Duodenal mucosa (tissue), 2 donors: ENCODE measurements at regions not wholly inside any gene's neighbourhood (a gene's known extent, or its start where the extent isn't known, plus 50 kb on each side); places are given as distances from the start of the nearest gene placed in this dataset.

Source experiments
- H3K27ac ChIP-seq: one replicate; pipeline ENCODE4 v1.7.0; 2013; ENCODE audit warnings: low read depth, low read length
- H3K27me3 ChIP-seq, 2 donors: one replicate each; pipeline ENCODE4 v1.7.0; 2013; ENCODE audit warnings: low read length in 2 of 2, control low read depth in 1 of 2; ENCODE audit not compliant: insufficient read depth in 2 of 2, control insufficient read depth in 1 of 2
- H3K36me3 ChIP-seq, 2 donors: one replicate each; pipeline ENCODE4 v1.7.0; 2013; ENCODE audit warnings: low read length in 2 of 2, control low read depth in 1 of 2; ENCODE audit not compliant: insufficient read depth in 2 of 2, control insufficient read depth in 1 of 2
- H3K4me1 ChIP-seq, 2 donors: one replicate each; pipeline ENCODE4 v1.7.0; 2013; ENCODE audit warnings: low read length in 2 of 2, control low read depth in 1 of 2; ENCODE audit not compliant: insufficient read depth in 2 of 2, control insufficient read depth in 1 of 2
- H3K4me3 ChIP-seq, 2 donors: one replicate each; pipeline ENCODE4 v1.7.0; 2013; ENCODE audit warnings: low read length in 2 of 2, low read depth in 1 of 2
- H3K9ac ChIP-seq, 2 donors: one replicate each; pipeline ENCODE4 v1.7.0; 2013; ENCODE audit warnings: low read length in 2 of 2, low read depth in 1 of 2
- H3K9me3 ChIP-seq, 2 donors: one replicate each; pipeline ENCODE4 v1.7.0; 2013; ENCODE audit warnings: low read length in 2 of 2, control low read depth in 1 of 2; ENCODE audit not compliant: control insufficient read depth in 1 of 2

DNA sequence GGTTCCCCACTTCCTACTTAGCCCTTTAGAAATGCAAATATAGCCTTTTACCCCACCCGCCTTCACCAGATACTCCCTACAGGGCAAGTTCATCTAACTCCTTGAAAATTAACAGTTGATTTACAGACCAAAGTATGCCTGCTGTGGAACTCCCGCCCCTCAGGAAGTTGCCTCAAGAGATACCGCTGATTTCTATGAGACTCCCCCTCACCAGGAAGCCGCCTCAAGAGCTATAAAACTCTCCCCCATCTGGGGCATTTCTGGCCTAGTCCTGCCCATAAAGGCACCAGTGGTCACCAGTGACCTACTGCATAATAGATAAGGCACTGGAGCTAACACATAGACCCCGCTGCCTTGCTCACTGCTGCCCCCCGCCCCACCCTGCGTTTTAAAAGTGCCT, 201.7 kb upstream of the UBL3 start:
- Histone ChIP-seq H3K27ac (no peak overlapping the region), H3K4me1 (peaks cover 10% of the 10 kb centered on the region in 2 donors), H3K36me3 (no peaks in the 10 kb centered on the region), H3K27me3 (no peaks in the 10 kb centered on the region), H3K9ac (no peak overlapping the region), H3K4me3 (no peak overlapping the region), H3K9me3 (no peaks in the 10 kb centered on the region)

DNA sequence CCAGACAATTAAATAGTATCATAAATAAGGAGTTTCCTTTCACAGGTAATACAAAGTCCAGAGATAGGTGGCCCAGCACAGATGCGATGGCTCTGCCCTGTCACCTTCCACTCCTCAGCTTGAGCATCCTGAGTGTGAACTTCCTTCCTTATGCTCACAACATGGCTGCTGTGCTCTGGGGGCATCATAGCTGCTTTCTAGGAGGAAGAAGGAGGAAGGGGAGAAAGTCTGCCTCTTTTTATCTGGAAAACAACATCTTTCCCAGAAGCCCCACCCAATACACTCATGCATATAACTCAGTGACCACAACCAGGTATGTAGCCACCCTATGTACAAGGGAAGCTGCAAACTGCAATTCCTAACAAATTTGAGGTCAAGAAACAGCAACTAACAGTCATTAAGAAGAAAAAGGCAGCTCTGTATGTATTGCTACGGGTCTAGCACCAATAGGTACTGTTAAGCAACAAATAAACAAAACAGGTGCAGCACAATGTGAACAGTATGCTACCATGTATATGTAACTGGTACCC, 201.2 kb upstream of the UBL3 start:
- no peak overlapping the region for H3K27ac ChIP-seq
- H3K4me1 ChIP-seq = peaks cover 10 to 14% of the 10 kb centered on the region in 2 donors
- no peak overlapping the region for H3K9ac ChIP-seq
- no peak overlapping the region for H3K4me3 ChIP-seq
- H3K27me3 ChIP-seq = no peaks in the 10 kb centered on the region
- no peaks in the 10 kb centered on the region for H3K36me3 ChIP-seq
- H3K9me3 ChIP-seq = no peaks in the 10 kb centered on the region

DNA sequence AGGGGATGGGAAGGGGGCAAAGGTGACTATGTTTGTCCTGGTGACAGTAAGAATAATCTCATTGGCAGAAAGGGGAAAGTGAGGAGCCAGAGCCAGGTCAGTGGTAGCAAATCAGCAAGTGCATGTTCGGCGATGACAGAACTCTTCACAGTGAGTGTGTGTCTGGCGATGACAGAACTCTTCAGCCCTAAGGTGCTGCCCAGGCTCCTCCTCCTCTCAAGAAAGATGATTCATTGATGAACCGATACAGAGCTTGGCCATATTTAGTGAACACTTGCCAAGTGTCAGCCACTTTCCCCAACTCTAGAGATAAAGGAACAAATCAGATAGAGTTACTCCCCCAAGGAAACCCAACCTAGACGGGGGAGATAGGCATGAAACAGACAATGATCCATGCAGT, 199.3 kb upstream of the UBL3 start:
- Histone ChIP-seq H3K9ac (no peak overlapping the region), H3K27me3 (no peaks in the 10 kb centered on the region), H3K4me3 (no peak overlapping the region), H3K4me1 (peaks cover 26 to 29% of the 10 kb centered on the region in 2 donors), H3K27ac (no peak overlapping the region), H3K36me3 (no peaks in the 10 kb centered on the region), H3K9me3 (no peaks in the 10 kb centered on the region)

- Histone ChIP-seq H3K27me3 (no peaks in the 10 kb centered on the region), H3K27ac (no peak overlapping the region), H3K36me3 (no peaks in the 10 kb centered on the region), H3K9me3 (no peaks in the 10 kb centered on the region), H3K4me1 (peaks cover 37% of the 10 kb centered on the region in 2 donors), H3K4me3 (no peak overlapping the region), H3K9ac (no peak overlapping the region)
Measured at GRCh38 chr13:30047154-30047874, 196.9 kb upstream of the UBL3 start.

DNA sequence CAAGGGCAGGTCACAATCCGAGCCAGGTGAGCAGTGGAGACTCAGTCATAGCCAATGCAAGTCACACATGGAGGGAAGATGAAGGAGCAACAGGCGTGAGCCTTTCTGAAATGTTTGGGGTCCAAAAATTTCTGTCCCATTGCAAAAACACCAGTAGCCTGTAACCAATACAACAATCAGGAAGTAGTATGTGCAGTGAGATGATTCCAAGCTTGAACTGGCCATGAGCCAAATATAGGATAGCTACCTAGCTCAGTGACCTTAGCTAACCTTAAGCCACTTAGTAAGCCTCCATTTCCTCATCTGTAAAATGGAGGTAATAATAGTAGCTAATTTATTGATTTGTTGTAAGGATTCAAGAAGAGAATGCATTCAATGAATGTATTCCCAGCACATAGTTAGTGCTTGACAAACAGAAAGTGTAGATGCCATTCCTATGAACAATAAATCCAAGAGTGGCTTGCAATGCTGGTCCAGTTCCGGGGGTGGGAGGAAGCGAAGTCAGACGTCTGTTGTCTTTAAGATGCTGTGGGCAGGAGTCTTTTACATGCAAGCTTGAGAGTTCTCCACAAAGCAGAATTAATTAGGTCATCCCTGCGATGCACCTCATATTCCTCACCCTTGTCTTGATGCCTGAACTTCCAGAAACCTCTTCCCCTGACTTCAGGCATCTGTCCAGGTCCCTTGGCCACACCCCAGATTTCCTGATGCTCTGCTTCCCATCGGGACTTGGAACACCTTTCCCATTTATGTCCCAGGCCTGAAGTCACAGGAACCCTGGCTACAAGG, 195.7 kb upstream of the UBL3 start:
- H3K27ac ChIP-seq = no peak overlapping the region
- no peak overlapping the region for H3K9ac ChIP-seq
- H3K4me3 ChIP-seq = no peak overlapping the region
- H3K36me3 ChIP-seq = no peaks in the 10 kb centered on the region
- no peaks in the 10 kb centered on the region for H3K9me3 ChIP-seq
- H3K27me3 ChIP-seq = no peaks in the 10 kb centered on the region
- peaks cover 37% of the 10 kb centered on the region in 2 donors for H3K4me1 ChIP-seq

DNA sequence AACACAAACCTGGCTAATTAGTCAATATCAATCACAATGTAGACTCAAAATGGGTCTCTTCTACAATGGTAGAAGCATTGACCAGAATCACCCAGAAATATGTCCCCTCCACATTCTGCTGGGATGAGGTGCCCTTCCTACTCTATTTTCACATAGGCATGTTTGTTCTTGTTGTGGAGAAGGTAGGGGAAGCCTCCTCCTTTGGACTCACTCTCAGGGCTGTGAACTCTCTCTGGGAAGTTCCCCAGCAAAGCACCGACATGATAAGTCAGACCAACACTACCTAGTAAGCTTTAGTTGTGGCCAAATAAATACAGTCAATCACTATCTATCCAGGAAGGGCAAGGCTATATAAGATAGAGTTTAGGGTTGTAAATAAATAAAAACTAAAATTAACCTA, 194.5 kb upstream of the UBL3 start:
- H3K27ac ChIP-seq = no peak overlapping the region
- H3K4me3 ChIP-seq = no peak overlapping the region
- no peaks in the 10 kb centered on the region for H3K27me3 ChIP-seq
- peaks cover 37% of the 10 kb centered on the region in 2 donors for H3K4me1 ChIP-seq
- no peak overlapping the region for H3K9ac ChIP-seq
- H3K9me3 ChIP-seq = no peaks in the 10 kb centered on the region
- H3K36me3 ChIP-seq = no peaks in the 10 kb centered on the region

DNA sequence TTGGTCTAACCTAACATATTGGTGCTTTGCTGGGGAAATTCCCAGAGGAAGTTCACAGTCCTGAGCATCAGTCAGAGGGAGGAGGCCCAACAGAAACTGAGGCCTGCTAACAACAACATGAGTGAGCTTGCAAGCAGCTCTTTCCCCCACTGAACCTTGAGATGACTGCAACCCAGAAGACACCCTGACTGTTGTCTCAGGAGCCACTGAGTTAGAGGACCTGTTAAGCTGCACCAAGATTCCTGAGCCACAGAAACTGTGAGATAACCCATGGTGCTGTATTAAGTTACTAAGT, 193.2 kb upstream of the UBL3 start:
- H3K9me3 ChIP-seq = no peaks in the 10 kb centered on the region
- H3K9ac ChIP-seq = no peak overlapping the region
- H3K4me1 ChIP-seq = peaks cover 37% of the 10 kb centered on the region in 2 donors
- H3K27me3 ChIP-seq = no peaks in the 10 kb centered on the region
- H3K4me3 ChIP-seq = no peak overlapping the region
- no peak overlapping the region for H3K27ac ChIP-seq
- no peaks in the 10 kb centered on the region for H3K36me3 ChIP-seq

DNA sequence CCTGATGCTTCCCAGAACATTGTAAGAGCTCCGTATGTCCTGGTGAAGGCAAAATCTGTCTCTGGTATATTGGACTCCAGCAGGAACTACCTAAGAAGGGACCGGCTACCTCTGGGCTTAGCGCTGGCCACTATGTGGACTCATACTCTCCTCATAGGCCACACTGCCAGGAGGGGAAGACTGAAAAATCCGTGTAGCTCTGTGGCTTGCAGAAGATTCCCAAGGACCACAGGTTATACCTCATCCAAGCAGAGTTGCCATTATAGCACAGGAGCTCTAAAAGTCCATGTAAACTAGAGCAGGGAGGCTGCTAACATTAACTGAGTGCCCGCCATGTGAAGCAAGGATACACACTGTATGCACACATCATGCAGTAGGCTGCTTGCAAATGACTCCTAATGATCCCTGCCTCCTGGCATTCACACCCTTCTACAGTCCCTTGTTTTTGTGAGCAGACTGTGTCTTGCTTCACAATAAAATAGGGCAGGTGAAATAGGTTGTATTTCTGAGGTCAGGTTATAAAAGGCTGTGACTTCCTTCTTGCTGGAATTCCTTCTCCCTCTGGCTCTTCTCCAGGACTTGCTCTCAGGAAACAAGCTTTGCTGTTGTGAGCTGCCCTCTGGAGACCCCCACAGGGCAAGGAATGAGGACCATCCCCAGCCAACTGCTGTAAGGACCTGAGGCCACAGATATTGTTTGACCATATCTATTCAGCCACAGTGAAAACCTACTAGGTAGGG, 192.6 kb upstream of the UBL3 start:
- Histone ChIP-seq H3K4me3 (no peak overlapping the region), H3K27ac (no peak overlapping the region), H3K27me3 (no peaks in the 10 kb centered on the region), H3K9ac (no peak overlapping the region), H3K9me3 (no peaks in the 10 kb centered on the region), H3K36me3 (no peaks in the 10 kb centered on the region), H3K4me1 (peaks cover 35 to 36% of the 10 kb centered on the region in 2 donors)

DNA sequence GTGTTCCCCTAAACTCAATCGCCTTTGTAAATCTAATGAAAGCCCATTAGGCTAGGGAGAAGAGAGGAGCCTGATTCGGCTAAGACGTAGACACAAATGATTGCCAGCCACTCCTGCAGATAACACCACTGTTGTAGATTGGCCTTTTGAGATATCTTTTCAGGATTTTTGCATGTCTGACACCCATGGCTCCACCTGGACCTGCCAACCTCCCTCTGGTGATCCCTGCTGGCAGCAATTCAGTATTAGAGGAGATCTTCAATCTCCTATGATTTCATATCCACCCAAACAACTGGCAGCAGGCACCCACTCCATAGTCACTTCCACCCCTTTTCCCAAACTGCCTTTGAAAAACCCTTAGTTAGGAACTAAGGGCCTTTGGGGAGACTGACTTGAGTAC, 191.9 kb upstream of the UBL3 start:
- no peak overlapping the region for H3K9ac ChIP-seq
- H3K9me3 ChIP-seq = no peaks in the 10 kb centered on the region
- H3K36me3 ChIP-seq = no peaks in the 10 kb centered on the region
- no peak overlapping the region for H3K4me3 ChIP-seq
- peaks cover 28% of the 10 kb centered on the region in 2 donors for H3K4me1 ChIP-seq
- H3K27me3 ChIP-seq = no peaks in the 10 kb centered on the region
- H3K27ac ChIP-seq = no peak overlapping the region

DNA sequence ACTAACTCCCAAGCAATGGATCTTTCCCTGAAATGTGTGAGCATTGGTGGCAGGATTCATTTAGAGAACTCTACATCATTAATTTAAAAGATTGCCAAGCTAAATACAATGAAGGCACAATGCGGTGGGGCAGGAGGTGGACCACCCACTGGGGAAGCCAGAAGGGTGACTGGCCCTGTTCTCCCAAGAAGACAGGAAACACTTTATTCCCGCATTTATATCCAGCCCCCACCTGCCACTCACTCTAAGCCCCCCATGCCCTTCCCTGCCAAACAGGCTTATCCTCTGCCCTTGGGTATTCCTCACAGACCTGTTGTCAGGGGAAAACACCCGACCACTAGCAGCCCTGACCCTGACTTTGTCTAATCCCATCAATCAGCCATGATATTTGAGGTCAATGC, 189.1 kb upstream of the UBL3 start:
- Histone ChIP-seq H3K27me3 (no peaks in the 10 kb centered on the region), H3K4me3 (no peak overlapping the region), H3K36me3 (no peaks in the 10 kb centered on the region), H3K4me1 (peaks cover 6 to 9% of the 10 kb centered on the region in 2 donors), H3K9ac (no peak overlapping the region), H3K9me3 (no peaks in the 10 kb centered on the region), H3K27ac (no peak overlapping the region)
